ENCODE measurements at regions not wholly inside any gene's neighbourhood (a gene's known extent, or its start where the extent isn't known, plus 50 kb on each side); places are given as distances from the start of the nearest gene placed in this dataset.
"Not testable (repeated sequence)": the region's sequence is repeated elsewhere in the genome, so short reads cannot be mapped to it uniquely, and the experiment has no call there.

DNA sequence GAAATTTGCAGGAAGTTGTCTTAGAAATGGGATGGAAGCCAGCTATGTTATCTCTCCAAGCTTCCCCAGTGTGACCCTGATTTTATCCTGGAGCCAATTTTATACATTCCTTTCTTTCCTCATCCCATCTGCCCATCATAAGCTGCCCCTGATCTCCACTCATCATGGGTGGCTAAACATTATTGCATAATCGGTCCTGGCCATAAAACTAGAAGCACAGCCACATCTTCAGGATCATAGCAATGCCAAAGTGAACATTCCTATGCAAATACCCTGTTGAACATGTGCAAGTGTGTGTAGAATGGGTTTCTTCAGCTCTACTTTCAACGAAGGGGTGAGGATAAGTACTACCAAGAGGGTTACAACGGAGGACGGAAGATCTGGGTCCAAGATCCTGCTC is 50.6 kb upstream of the COG2 start:
- no peak for DNase-seq

GRCh38 chr1:230589951-230590350 is 52.3 kb upstream of the COG2 start:
- no peak for DNase-seq

GRCh38 chr1:230588323-230588746 is 53.9 kb upstream of the COG2 start:
- no peak for DNase-seq

GRCh38 chr1:230587061-230587460 is 55.2 kb upstream of the COG2 start:
- no peak for DNase-seq

DNA sequence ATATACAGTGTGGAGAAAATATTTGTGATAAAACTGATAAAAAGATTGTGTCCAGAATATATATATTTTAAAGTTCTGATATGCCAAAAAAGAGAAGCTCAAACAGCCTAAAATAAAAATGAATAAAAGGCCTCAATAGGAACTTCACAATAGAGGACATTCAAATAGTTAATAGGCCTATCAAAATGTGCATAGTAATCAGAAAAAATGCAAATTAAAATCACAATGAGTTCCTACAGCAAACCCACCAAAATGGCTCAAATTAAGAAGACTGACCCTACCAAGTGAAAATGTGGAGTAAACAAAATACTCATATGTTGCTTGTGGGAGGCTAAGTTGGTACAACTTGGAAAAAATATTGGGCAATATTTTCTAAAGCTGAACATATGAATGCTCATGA is 57.6 kb upstream of the COG2 start:
- no peak for DNase-seq

DNA sequence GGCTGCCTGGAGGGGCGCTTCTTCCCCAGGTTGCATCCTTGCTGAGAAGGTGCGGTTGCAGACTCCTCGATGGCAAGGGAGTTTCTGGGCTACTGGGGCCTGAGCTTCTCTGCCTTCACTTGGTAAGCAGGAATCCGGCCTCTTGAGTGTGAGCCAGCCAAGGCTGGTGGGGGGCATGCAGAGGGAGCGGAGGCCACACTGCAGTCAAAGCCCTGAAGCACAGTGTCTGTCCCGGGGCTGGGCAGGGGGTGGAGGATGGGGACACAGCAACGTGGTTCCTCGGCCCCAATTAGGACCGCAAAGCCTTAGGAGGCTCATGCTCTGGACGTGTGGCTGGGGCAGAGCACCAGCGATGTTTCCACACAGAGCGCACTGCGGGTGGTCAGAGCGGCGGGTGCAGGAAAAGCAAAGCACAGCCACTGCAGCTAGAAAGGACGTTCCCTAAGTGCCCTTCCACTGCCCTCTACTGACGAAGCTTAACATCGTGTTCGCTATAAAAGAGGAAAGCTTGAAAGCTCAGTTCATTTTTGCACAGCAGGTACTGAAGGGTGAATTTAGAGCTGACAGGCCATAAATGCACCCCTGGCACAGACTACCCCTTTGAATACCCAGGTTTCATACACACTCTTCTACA is 60.7 kb upstream of the COG2 start:
- DNase-seq, result no peak

- DNase-seq, result no peak
Measured at GRCh38 chr1:230578616-230579015, 63.7 kb upstream of the COG2 start.

DNA sequence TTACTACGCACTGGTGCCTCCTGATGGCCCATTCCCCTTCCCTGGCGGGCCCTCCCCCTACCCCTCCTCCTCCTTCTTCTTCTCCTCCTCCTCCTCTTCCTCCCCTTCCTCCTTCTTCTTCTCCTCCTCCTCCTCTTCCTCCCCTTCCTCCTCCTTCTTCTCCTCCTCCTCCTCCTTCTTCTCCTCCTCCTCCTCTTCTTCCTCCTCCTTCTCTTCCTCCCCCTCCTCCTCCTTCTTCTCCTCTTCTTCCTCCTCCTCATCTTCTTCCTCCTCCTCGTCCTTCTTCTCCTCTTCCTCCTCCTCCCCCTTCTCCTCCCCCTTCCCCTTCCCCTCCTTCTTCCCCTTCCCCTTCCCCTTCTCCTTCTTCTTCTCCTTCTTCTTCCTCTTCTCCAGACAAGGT is 64.7 kb upstream of the COG2 start:
- DNase-seq, result no peak

GRCh38 chr1:230575886-230576500 is 66.3 kb upstream of the COG2 start:
- DNase-seq, result no peak

DNA sequence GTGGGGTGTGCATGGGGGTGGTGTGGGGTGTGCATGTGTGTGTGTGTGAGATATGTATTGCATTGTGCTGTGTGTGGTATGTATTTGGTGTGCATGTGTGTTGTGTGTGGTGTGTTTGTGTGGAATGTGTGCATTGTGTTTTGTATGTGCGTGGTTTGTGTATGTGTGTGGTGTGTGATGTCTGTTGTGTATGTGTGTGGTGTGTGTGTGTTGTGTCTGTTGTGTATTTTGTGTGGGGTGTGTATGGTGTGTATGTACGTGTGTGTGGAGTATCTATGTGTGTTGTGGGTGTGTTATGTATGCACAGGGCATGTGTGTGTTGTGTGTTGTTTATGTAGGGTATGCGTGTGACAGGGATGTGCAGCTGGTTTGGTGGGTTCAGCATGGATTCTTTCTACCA is 67.8 kb upstream of the COG2 start:
- DNase-seq, result no peak

GRCh38 chr1:230573658-230574057 is 68.6 kb upstream of the COG2 start:
- DNase-seq, result no peak

DNA sequence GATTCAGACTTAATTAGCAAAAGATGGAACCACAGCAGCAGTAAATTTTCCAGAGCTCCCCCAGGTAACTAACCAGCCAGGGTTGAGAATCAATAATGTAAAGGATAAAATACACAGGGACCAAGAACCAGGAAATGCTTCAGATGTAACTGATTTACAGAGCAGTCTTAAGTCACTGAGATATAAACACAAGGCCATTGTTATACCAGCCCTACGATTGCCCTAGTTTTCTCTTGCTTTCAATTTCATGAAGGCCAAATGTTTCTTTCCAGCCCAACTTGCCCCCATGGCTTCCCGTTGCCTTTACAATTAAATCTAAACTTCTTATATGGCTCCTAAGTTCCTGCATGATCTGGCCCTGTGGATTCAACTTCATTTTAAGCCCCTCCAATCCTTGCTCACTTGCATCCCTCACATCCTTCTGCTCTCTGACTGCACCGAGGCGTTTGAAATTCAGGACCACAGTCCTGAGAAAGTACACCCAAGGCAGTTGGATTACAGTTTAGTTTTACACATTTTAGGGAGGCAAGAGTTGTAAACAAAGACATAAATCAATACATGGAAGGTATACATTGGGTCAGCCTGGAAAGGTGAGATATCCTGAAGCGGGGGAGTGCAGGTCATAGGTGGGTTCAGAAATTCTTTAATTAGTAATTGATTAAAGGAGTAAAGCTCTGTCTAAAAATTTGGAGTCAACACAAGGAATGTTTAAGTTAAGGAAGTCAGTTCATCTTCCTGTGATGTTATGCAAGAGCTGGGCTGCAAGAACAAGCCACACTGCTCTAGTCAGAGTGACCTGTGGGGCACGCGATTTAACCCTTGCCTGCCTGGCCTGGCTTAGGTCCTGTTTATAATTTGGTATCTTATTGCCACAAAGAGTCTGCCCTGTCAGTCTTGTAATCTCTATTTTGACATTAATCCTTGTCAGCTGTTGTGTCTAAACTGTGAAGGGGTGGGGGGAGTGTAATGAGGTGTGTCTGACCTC is 69.9 kb upstream of the COG2 start:
- no peak for DNase-seq

DNA sequence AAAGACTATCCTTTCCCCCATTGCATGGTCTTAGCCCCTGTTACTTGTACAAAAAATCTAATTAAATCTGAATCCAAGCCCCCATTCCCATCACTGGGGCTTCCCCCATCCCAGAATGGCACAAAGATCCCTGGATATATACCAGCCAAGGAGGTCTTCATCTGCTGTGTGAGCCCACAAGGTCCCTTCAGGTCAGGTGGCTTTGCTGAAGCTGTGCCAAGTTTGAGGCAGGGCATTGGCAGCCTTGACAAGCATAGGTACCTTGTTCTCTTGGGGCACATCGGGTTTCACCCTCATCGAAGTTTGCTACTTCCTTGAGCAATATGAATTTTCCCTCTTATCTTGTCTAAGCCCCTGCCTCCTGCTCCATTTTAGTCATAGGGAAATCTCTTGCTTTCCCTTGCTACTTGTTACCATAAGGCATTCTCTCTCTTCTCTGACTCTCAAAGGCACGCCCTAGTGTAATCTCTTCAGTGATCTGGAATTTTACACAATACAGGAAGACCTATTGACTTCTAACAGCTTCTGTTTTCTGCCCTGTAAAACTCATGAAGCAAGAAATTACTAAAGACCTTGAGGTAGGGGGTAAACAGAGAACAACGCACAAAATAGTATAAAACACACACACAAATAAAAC is 71.4 kb upstream of the COG2 start:
- DNase-seq, result no peak

DNA sequence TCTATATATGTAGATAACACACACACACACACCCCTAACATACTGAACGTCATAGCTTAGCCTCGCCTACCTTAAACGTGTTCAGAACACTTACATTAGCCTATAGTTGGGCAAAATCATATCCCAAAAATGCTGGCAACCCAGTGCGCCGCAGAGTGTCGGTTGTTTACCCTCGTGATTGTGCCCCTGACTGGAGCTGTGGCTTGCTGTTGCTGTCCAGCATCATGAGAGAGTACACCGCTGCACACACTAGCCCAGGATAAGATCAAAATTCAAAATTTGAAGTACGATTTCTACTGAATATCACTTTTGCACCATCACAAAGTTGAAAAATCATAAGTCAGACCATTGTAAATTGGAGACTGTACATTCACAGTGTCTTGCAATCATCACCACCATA is 73.1 kb upstream of the COG2 start:
- DNase-seq, result no peak

DNA sequence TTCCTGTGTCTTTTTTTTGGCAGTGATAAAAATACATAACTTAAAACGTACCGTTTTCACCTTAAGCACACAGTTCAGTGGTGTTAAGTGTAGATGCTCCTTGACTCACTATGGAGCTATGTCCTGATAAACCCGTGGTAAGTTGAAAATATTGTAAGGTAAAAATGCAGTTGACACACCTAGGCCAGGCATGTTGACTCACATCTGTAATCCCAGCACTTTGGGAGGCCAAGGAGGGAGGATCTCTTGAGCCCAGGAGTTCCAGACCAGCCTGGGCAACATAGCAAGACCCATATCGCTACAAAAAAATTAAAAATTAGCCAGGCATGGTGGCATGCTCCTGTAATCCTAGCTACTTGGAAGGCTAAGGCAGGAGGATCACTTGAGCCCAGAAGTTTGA is 73.6 kb upstream of the COG2 start:
- no peak for DNase-seq

GRCh38 chr1:230568008-230568407 is 74.3 kb upstream of the COG2 start:
- DNase-seq, result no peak

- no peak for DNase-seq
Measured at GRCh38 chr1:230567221-230567575, 75.1 kb upstream of the COG2 start.

GRCh38 chr1:230566532-230567220 is 75.6 kb upstream of the COG2 start:
- not testable (repeated sequence) for DNase-seq

- no peak for DNase-seq
Measured at GRCh38 chr1:230565141-230565540, 77.1 kb upstream of the COG2 start.

DNA sequence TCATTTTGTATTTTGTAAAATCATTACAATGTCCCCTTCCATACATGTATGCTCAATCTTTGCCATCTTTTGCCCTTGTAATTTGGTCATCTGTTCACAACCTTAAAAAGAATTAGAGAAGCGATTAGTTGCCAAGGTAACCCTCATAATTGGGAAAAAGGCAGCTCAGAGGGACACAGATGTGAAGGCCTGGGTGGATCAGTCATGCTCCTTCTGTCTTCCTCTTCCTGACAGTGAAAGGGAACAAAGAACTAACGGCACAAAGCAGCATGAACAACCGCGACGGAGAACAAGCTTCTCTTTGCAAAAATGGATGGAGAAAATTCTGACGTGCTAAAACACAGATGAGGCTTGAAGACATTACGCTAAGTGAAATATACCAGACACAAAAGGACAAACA is 78.7 kb upstream of the COG2 start:
- DNase-seq, result no peak

GRCh38 chr1:230561570-230561969 is 80.7 kb upstream of the COG2 start:
- peak in 1 of 2 donors; percentile 47 for DNase-seq

DNA sequence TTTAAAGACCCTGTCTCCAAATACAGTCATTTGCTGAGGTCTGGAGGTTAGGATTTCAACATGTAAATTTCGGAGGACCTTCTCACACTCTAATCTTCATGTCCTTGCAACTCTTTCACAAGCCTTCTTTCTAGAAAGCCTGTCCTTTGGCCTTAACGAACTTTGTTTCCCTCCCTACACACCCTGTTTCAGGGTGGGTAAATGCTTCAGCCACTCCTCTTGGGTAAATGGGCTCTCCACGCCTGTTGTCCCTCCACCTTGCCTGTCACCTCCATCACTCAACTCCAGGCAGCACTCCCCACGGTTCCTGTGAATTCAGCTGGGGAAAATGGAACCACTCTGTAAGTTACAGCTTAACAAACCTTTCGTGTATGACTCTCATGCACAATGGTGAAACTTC is 84.0 kb upstream of the COG2 start:
- DNase-seq, result no peak

DNA sequence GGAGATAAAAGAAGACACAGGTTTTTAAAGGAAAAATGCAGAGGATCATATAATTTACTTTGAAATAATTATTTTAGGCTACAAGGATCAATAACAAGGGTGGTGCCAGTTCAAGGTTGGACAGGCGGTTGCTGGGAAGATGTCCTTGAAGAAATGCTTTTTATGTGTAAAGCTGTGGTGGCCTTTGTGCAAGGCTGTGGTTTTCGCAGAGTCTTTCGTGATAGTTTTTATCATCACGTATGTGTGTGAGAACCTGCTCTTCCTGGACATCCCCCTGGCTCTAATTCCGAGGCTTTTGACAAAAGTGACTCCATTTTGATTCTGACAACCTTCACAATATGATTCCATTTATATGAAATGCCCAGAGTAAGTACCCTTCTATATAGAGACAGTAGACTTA is 85.8 kb upstream of the COG2 start:
- no peak for DNase-seq

All from hippocampal formation (tissue), 2 donors.